ENCODE measurements at regions not wholly inside any gene's neighbourhood (a gene's known extent, or its start where the extent isn't known, plus 50 kb on each side); places are given as distances from the start of the nearest gene placed in this dataset.
A peak's percentile ranks its signal among the peaks of the same experiment; 100 is the strongest.
"Not testable (repeated sequence)": the region's sequence is repeated elsewhere in the genome, so short reads cannot be mapped to it uniquely, and the experiment has no call there.

DNA sequence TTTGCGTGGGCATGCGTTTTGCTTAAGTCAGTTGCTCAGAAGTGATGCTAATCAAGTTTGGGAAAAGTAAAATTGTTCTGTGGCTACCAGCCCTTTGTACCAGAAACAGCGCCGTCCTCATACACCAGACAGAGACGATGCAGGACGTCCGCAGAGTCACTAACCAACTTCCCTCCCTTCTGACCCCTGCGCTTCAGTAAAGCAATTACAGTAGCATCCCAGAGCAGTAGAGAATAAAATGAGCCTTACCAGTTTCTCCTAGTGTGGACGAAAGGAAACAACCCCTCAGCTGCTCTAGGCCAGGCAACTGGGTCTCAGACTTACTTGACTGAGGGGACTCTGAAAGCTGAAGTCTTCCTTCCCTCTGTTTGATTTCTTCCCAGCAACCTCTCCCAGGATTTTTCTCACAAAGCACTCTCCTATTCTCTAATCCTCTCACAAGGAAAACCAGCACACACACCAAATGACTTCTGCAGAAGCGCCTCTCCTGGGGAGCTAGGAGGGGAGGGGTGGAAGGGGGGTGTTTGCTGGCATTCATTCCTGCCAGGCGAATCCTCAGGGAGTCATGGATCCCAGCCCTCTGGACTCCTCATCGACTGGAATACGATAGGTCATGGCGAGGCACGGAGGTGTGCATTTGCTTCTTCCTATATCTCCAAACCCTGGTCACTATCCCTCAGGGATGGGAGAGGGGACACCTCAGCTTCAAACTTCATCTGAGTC, 56.0 kb upstream of the MID1 start:
- Histone ChIP-seq H3K9ac (ENCODE audit: low read length) (peak overlapping the region; percentile 26), H3K4me3 (ENCODE audit: low read length) (peak overlapping the region; percentile 44)

DNA sequence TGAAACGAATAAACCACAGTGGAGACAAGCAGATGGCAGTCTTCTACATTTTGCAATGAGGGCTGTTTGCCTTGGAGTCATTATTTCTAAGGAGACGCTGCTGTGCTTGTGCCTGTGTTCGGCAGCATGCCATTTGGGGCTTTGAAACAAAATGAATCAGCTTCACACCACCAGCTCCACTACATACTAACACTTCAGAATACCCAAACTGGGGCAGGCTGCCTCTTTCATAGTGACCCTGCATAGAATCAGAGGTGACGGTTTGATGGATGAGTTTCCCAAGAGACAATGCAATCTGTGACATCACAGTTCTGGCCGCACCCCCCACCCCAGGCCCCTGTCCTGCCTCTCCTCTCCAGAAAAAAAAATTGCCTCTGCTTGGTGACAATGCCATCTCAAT, 57.1 kb upstream of the MID1 start:
- Histone ChIP-seq H3K9me3 (ENCODE audit: control insufficient read depth, low read depth, low read length) (no peaks in the 10 kb centered on the region), H3K4me3 (ENCODE audit: low read length) (peak overlapping the region; percentile 44), H3K4me1 (ENCODE audit: control insufficient read depth, low read depth, low read length) (peaks cover 41% of the 10 kb centered on the region), H3K9ac (ENCODE audit: low read length) (no peak overlapping the region), H3K27me3 (ENCODE audit: control insufficient read depth, insufficient read depth, low read length) (no peaks in the 10 kb centered on the region), H3K36me3 (ENCODE audit: control insufficient read depth, low read depth, low read length) (no peaks in the 10 kb centered on the region), H3K27ac (ENCODE audit: low read length) (no peak overlapping the region)

More for the DNA sequence above, 56.0 kb upstream of the MID1 start:
- no peaks in the 10 kb centered on the region for H3K36me3 ChIP-seq (ENCODE audit: control insufficient read depth, low read depth, low read length)
- H3K27me3 ChIP-seq (ENCODE audit: control insufficient read depth, insufficient read depth, low read length): no peaks in the 10 kb centered on the region
- H3K27ac ChIP-seq (ENCODE audit: low read length): no peak overlapping the region
- peaks cover 41% of the 10 kb centered on the region for H3K4me1 ChIP-seq (ENCODE audit: control insufficient read depth, low read depth, low read length)
- H3K9me3 ChIP-seq (ENCODE audit: control insufficient read depth, low read depth, low read length): no peaks in the 10 kb centered on the region

DNA sequence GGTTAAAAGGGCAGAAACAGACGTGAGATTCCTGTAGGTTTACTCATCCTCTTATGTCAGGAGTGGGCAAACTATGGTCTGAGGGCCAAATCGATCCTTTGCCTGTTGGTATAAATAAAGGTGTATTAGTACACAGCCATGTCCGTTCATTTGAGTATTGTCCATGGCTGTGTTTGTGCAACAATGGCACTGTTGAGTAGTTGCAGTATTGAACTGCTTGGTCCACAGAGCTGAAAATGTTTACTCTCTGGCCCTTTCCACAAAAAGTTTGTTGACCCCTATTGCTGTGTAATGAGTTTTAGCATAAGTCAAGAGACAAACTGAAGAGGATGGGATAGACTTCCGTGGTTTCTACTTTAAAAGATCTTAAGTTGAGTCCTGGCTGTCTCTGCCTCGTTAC, 59.0 kb upstream of the MID1 start:
- Histone ChIP-seq H3K4me1 (ENCODE audit: control insufficient read depth, low read depth, low read length) (peaks cover 40% of the 10 kb centered on the region), H3K27ac (ENCODE audit: low read length) (no peak overlapping the region), H3K27me3 (ENCODE audit: control insufficient read depth, insufficient read depth, low read length) (no peaks in the 10 kb centered on the region), H3K9me3 (ENCODE audit: control insufficient read depth, low read depth, low read length) (no peaks in the 10 kb centered on the region), H3K9ac (ENCODE audit: low read length) (no peak overlapping the region), H3K36me3 (ENCODE audit: control insufficient read depth, low read depth, low read length) (no peaks in the 10 kb centered on the region), H3K4me3 (ENCODE audit: low read length) (no peak overlapping the region)

DNA sequence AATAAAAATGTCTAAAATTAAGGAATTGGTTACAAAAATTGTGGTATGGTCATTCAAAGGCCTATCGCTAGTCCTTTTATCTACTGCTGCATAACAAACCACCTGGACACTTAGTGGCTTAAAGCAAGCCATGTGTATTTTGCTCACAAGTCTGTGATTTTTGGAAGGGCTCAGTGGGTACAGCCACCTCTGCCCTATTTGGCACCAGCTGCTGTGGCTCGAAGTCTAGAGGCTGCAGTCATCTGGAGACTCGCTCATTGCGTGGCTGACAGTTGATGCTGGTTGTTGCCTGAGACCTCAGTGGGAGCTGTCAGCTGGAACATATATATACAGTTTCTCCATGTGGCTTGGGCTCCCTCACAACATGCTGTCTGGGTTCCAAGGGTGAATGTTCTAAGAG, 60.8 kb upstream of the MID1 start:
- Histone ChIP-seq H3K4me3 (ENCODE audit: low read length) (no peak overlapping the region), H3K9ac (ENCODE audit: low read length) (no peak overlapping the region), H3K27ac (ENCODE audit: low read length) (no peak overlapping the region), H3K4me1 (ENCODE audit: control insufficient read depth, low read depth, low read length) (peaks cover 24% of the 10 kb centered on the region), H3K9me3 (ENCODE audit: control insufficient read depth, low read depth, low read length) (no peaks in the 10 kb centered on the region), H3K27me3 (ENCODE audit: control insufficient read depth, insufficient read depth, low read length) (no peaks in the 10 kb centered on the region), H3K36me3 (ENCODE audit: control insufficient read depth, low read depth, low read length) (no peaks in the 10 kb centered on the region)

DNA sequence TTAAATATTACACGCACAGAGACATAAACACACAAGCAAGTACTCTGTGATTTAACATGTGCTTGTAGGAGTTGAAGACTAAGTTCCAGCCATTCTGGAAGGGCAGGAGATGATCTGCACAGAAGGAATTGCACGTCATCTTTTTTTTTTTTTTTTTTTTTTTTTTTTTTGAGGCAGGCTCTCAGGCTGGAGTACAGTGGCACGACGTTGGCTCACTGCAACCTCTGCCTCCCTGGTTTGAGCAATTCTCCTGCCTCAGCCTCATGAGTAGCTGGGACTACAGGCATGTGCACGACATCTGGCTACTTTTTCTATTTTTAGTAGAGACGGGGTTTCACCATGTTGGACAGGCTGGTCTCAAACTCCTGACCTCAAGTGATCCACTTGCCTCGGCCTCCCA, 63.2 kb upstream of the MID1 start:
- H3K27ac ChIP-seq (ENCODE audit: low read length); H3K27me3 ChIP-seq (ENCODE audit: control insufficient read depth, insufficient read depth, low read length); H3K36me3 ChIP-seq (ENCODE audit: control insufficient read depth, low read depth, low read length); H3K9me3 ChIP-seq (ENCODE audit: control insufficient read depth, low read depth, low read length); H3K4me3 ChIP-seq (ENCODE audit: low read length); H3K9ac ChIP-seq (ENCODE audit: low read length): not testable (repeated sequence)
- H3K4me1 ChIP-seq (ENCODE audit: control insufficient read depth, low read depth, low read length): peaks cover 12% of the 10 kb centered on the region

DNA sequence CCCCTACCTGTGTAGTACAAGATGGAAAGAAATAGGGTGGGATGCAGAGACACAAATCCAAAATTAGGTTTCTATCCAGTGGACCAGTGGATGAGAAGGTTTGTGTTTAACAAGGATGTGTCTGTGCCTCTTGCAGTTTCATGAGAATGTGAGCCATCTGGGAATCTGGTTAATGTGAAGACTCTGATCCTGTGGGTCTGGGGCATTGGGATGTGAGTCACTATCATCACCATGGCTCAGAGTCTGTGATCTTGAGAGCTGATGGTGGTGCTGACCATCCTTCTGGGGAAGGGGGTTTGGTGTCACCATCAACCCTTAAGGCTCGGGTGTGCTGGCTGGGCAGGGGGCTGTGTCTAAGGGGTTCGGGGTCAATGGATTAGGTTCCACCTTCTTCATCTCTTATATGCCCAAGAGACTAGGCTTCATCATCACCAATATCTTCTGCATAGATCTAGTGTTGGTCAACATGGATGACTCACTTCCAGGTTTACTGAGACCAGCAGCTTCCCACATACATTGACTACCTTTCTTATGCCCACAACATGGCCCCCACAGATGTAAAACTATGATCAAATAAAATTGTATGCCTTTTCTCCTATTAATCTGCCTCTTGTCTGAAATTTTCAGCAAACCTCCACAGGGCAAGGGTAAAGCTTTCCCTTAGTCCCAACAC, 65.7 kb upstream of the MID1 start:
- Histone ChIP-seq H3K27me3 (ENCODE audit: control insufficient read depth, insufficient read depth, low read length) (no peaks in the 10 kb centered on the region), H3K9me3 (ENCODE audit: control insufficient read depth, low read depth, low read length) (peaks cover 4% of the 10 kb centered on the region), H3K9ac (ENCODE audit: low read length) (no peak overlapping the region), H3K27ac (ENCODE audit: low read length) (no peak overlapping the region), H3K4me1 (ENCODE audit: control insufficient read depth, low read depth, low read length) (no peaks in the 10 kb centered on the region), H3K36me3 (ENCODE audit: control insufficient read depth, low read depth, low read length) (no peaks in the 10 kb centered on the region), H3K4me3 (ENCODE audit: low read length) (no peak overlapping the region)

DNA sequence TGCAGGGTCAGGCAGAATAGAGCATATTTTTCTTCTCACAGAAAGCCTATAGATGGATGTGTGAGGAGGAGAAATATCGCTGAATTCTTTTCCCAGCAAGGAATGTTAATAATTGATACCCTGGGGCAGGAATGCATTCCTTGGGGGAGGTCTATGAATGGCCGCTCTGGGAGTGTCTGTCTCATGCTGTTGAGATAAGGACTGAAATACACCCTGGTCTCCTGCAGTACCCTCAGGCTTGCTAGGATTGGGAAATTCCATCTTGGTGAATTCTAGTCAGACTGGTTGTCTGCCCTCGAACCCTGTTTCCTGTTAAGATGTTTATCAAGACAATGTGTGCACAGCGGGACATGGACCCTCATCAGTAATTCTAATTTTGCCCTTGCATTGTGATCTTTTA, 71.4 kb upstream of the MID1 start:
- H3K4me3 ChIP-seq (ENCODE audit: low read length); H3K36me3 ChIP-seq (ENCODE audit: control insufficient read depth, low read depth, low read length); H3K9me3 ChIP-seq (ENCODE audit: control insufficient read depth, low read depth, low read length); H3K27me3 ChIP-seq (ENCODE audit: control insufficient read depth, insufficient read depth, low read length); H3K27ac ChIP-seq (ENCODE audit: low read length); H3K4me1 ChIP-seq (ENCODE audit: control insufficient read depth, low read depth, low read length); H3K9ac ChIP-seq (ENCODE audit: low read length): not testable (repeated sequence)

DNA sequence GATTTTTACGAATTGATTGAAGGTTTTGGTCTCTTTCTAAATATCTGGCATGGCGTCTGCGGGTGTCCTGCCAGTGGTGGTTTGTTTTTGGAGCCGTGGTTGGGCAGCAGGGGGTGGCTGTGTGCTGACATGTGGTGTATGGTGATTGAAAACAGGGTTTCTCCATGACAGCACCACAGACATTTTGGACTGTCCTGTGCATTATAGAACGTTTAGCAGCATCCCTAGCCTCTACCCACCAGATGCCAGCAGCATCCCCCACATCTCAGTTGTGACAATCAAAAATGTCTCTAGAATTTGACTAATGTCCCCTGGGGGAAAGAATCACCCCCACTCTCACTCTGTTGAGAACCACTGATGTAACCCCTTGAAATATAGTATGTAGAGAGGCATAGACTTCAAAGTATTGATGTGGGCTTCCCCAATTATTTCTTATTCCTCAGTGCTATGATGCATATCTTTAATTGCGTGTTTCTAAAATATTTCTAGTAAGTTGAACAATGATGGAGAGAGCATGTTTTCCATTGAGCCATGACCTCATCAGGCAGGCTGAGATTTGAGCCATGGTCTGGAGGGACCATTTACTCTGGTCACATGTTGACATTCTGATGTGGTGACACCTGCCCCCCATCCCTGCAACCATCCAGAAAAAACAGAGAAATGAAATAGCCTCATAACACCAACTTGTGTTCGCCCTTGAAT, 77.4 kb upstream of the MID1 start:
- Histone ChIP-seq H3K4me3 (ENCODE audit: low read length) (no peak overlapping the region), H3K4me1 (ENCODE audit: control insufficient read depth, low read depth, low read length) (peaks cover 6% of the 10 kb centered on the region), H3K27me3 (ENCODE audit: control insufficient read depth, insufficient read depth, low read length) (no peaks in the 10 kb centered on the region), H3K9me3 (ENCODE audit: control insufficient read depth, low read depth, low read length) (no peaks in the 10 kb centered on the region), H3K9ac (ENCODE audit: low read length) (no peak overlapping the region), H3K27ac (ENCODE audit: low read length) (no peak overlapping the region), H3K36me3 (ENCODE audit: control insufficient read depth, low read depth, low read length) (no peaks in the 10 kb centered on the region)

DNA sequence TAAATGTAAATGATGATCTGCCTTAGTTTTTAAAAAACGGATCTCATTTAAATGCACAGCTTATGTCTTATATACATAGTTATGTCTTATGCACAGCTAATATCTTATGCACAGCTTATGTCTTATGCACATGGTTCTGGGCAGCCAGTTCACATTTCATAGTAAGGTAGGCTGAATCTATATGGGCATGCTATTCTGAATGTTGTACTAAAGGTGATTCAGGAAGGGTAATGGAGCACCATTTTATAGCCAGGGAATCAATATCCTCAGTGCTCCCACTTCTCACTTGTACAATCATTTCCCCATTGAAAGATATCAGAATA, 77.9 kb upstream of the MID1 start:
- Histone ChIP-seq H3K9ac (ENCODE audit: low read length) (no peak overlapping the region), H3K36me3 (ENCODE audit: control insufficient read depth, low read depth, low read length) (no peaks in the 10 kb centered on the region), H3K27me3 (ENCODE audit: control insufficient read depth, insufficient read depth, low read length) (no peaks in the 10 kb centered on the region), H3K4me3 (ENCODE audit: low read length) (no peak overlapping the region), H3K9me3 (ENCODE audit: control insufficient read depth, low read depth, low read length) (no peaks in the 10 kb centered on the region), H3K4me1 (ENCODE audit: control insufficient read depth, low read depth, low read length) (peaks cover 6% of the 10 kb centered on the region), H3K27ac (ENCODE audit: low read length) (no peak overlapping the region)

DNA sequence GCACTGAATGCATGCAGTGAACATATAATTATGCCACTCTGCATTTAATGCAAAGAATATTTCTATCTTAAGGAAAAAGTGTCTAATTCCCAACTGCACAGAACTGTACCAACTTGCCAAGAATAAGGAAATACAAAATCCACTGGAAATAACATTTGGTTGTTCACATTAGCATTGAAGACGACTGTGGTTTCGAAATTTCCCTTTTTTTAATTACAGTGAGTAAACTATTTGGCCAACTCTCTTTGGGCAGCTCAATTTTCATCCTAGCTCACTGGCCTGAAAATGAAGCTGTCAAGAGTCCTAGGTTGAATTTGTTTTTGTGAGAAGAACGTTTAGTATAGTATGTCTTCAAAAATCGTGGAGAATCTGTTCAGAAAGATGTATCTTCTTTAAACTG, 81.6 kb upstream of the MID1 start:
- Histone ChIP-seq H3K27ac (ENCODE audit: low read length) (no peak overlapping the region), H3K9ac (ENCODE audit: low read length) (no peak overlapping the region), H3K36me3 (ENCODE audit: control insufficient read depth, low read depth, low read length) (no peaks in the 10 kb centered on the region), H3K4me3 (ENCODE audit: low read length) (no peak overlapping the region), H3K4me1 (ENCODE audit: control insufficient read depth, low read depth, low read length) (peaks cover 2% of the 10 kb centered on the region), H3K27me3 (ENCODE audit: control insufficient read depth, insufficient read depth, low read length) (no peaks in the 10 kb centered on the region), H3K9me3 (ENCODE audit: control insufficient read depth, low read depth, low read length) (no peaks in the 10 kb centered on the region)

DNA sequence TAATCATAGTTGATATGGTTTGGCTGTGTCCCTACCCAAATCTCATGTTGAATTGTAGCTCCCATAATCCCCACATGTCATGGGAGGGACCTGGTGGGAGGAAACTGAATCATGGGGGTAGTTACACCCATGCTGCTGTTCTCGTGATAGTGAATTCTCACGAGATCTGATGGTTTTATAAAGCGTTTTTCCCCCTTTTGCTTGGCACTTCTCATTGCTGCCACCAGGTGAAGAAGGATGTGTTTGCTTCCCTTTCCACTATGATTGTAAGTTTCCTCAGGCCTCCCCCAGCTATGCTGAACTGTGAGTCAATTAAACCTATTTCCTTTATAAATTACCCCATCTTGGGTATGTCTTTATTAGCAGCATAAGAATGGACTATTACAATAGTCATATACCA, 86.0 kb upstream of the MID1 start:
- not testable (repeated sequence) for H3K9me3 ChIP-seq (ENCODE audit: control insufficient read depth, low read depth, low read length); H3K27me3 ChIP-seq (ENCODE audit: control insufficient read depth, insufficient read depth, low read length); H3K4me3 ChIP-seq (ENCODE audit: low read length); H3K36me3 ChIP-seq (ENCODE audit: control insufficient read depth, low read depth, low read length); H3K9ac ChIP-seq (ENCODE audit: low read length); H3K27ac ChIP-seq (ENCODE audit: low read length)
- H3K4me1 ChIP-seq (ENCODE audit: control insufficient read depth, low read depth, low read length): peaks cover 12% of the 10 kb centered on the region

DNA sequence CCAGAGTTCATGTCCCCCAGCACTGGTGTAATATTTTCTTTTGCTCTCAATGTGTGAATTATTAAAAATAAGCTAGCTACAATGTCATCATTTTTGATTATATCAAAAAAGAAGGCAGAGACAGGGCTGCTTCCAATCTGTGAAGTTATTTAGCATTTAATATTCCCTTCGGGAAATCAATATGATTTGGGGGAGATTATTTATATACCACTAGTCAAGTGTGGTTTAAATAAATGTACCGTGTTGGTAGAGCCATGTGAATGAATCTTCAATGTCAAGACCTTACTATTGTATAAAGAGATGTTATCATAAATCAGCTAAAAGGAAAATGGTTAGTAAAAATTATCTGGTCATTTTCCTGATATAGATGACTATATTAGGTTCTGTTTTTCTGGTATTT, 87.4 kb upstream of the MID1 start:
- Histone ChIP-seq H3K27ac (ENCODE audit: low read length) (no peak overlapping the region), H3K9me3 (ENCODE audit: control insufficient read depth, low read depth, low read length) (no peaks in the 10 kb centered on the region), H3K9ac (ENCODE audit: low read length) (no peak overlapping the region), H3K4me3 (ENCODE audit: low read length) (no peak overlapping the region), H3K27me3 (ENCODE audit: control insufficient read depth, insufficient read depth, low read length) (no peaks in the 10 kb centered on the region), H3K4me1 (ENCODE audit: control insufficient read depth, low read depth, low read length) (peaks cover 12% of the 10 kb centered on the region), H3K36me3 (ENCODE audit: control insufficient read depth, low read depth, low read length) (no peaks in the 10 kb centered on the region)

Measured in iPS-18a (cell line).